Heart right ventricle (tissue), 16 donors: ENCODE measurements at regions not wholly inside any gene's neighbourhood (a gene's known extent, or its start where the extent isn't known, plus 50 kb on each side); places are given as distances from the start of the nearest gene placed in this dataset.

Experiments used
- ATAC-seq, 8 donors: fragments of 200-7000 bp; cut with Tn5 transposase; one replicate each; pipeline ENCODE4 v1.9.1; 2020; ENCODE audit warnings: mild to moderate bottlenecking in 8 of 8, moderate library complexity in 8 of 8, moderate number of reproducible peaks in 1 of 8
- DNase-seq, 2 donors: peaks; one replicate each; pipeline ENCODE4 v3.0.0-alpha.2; 2020
- H3K27ac ChIP-seq, 10 donors: fragments of 200-600 bp; sonication (generic) in 2 of 10; one replicate each; pipeline versions ENCODE4 v1.5.0 to v1.8.0; 2020 to 2022; ENCODE audit warnings: mild to moderate bottlenecking in 3 of 10
- H3K27me3 ChIP-seq, 7 donors: fragments of 200-600 bp; one replicate each; pipeline ENCODE4 v1.8.0; 2021 to 2022; ENCODE audit warnings: mild to moderate bottlenecking in 2 of 7
- H3K36me3 ChIP-seq, 9 donors: fragments of 200-600 bp; sonication (generic) in 1 of 9; one replicate each; pipeline versions ENCODE4 v1.5.0 to v1.8.0; 2020 to 2022; ENCODE audit warnings: mild to moderate bottlenecking in 2 of 9
- H3K4me1 ChIP-seq, 9 donors: fragments of 200-600 bp; sonication (generic) in 1 of 9; one replicate each; pipeline versions ENCODE4 v1.5.0 to v1.8.0; 2020 to 2022; ENCODE audit warnings: mild to moderate bottlenecking in 4 of 9
- H3K4me3 ChIP-seq, 10 donors: fragments of 200-600 bp; sonication (generic) in 2 of 10; one replicate each; pipeline versions ENCODE4 v1.5.0 to v1.8.0; 2020 to 2022; ENCODE audit warnings: mild to moderate bottlenecking in 7 of 10, moderate library complexity in 2 of 10
- H3K9me3 ChIP-seq, 11 donors: fragments of 200-600 bp in 10 of 11; sonication (generic) in 2 of 11; one replicate each; pipeline versions ENCODE4 v1.5.0 to v1.8.0; 2013 to 2022; ENCODE audit warnings: mild to moderate bottlenecking in 2 of 11, control low read depth in 1 of 11, moderate library complexity in 1 of 11
- WGBS, 2 donors: extraction: QIAGEN DNeasy Blood & Tissue Kit; methylation state at CpG; one replicate each; pipeline ENCODE4 v1.1.7; 2013; ENCODE audit warnings: inconsistent platforms in 1 of 2; 5-methylcytosine and 5-hydroxymethylcytosine counted together
- intact Hi-C, 10 donors: fragments of 100-400 bp; cut with DNase I; formaldehyde crosslinking; loops; one replicate each; pipeline versions ENCODE4 v1.11.1 to v1.14.2; 2022
- TF ChIP-seq, protein P1 (sequence below), 9 donors: fragments of 200-600 bp; sonication (generic) in 2 of 9; IDR thresholded peaks; one replicate each; pipeline versions ENCODE4 v1.5.0 to v1.8.0; 2021 to 2022; ENCODE audit warnings: antibody characterized with exemption in 9 of 9, mild to moderate bottlenecking in 5 of 9, moderate library complexity in 1 of 9
- donor health status: Arrhythmogenic right ventricular cardiomyopathy.
- donor health status: ischemic (EF 13 %, LVEDD 7.1; RV severe dilation, severe dysfunction).
- donor health status: healthy with polysubstance abuse.
- donor health status: DM: no; HTN: yes; CAD: no.
- donor health status: DM: no; HTN: no; CAD: no.
- donor health status: ischemic (EF 25% LVEDD 6.9; RV normal size, moderate dysfunction).
- donor health status: ischemic (EF 25% LVEDD 5.7; RV mildly dilated, moderate dysfunction).
- donor health status: healthy.
- donor health status: DM: yes; HTN: yes; CAD: no.
- donor health status: Ischemic cardiomyopathy.
- donor health status: ischemic (EF 35%, LVEDD 5.7; RV mildly dilated, moderate dysfunction).
- donor health status: nonischemic (EF 11% LVEDD 7.7; RV severe dilation, severe dysfunction).
- donor health status: DM: yes; HTN: yes; CAD: no.
- donor health status: PGD.
- donor health status: ischemic (EF 29% LVEDD 5.4; RV normal size, mild dysfunction).
- donor health status: nonischemic (EF 23%, LVEDD 6.1; RV moderate dilation, normal function).

GRCh38 chr4:136634121-136634520 is 898.2 kb downstream of the PCDH18 start:
- ATAC-seq (no peak), DNase-seq (no peak)
- intact Hi-C loops = no loop called here
- TF ChIP-seq, protein P1, sequence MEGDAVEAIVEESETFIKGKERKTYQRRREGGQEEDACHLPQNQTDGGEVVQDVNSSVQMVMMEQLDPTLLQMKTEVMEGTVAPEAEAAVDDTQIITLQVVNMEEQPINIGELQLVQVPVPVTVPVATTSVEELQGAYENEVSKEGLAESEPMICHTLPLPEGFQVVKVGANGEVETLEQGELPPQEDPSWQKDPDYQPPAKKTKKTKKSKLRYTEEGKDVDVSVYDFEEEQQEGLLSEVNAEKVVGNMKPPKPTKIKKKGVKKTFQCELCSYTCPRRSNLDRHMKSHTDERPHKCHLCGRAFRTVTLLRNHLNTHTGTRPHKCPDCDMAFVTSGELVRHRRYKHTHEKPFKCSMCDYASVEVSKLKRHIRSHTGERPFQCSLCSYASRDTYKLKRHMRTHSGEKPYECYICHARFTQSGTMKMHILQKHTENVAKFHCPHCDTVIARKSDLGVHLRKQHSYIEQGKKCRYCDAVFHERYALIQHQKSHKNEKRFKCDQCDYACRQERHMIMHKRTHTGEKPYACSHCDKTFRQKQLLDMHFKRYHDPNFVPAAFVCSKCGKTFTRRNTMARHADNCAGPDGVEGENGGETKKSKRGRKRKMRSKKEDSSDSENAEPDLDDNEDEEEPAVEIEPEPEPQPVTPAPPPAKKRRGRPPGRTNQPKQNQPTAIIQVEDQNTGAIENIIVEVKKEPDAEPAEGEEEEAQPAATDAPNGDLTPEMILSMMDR (IDR thresholded peaks at IDR 0.05) = no peak
- H3K4me1 ChIP-seq = no peaks in the 10 kb centered on the region
- 54 to 59% methylated on average over 2 of the region's 2 CpGs for WGBS, 2 donors
- no peaks in the 10 kb centered on the region for H3K36me3 ChIP-seq
- H3K27ac ChIP-seq = no peak overlapping the region
- no peaks in the 10 kb centered on the region for H3K9me3 ChIP-seq
- no peaks in the 10 kb centered on the region for H3K27me3 ChIP-seq
- H3K4me3 ChIP-seq = no peak overlapping the region

DNA sequence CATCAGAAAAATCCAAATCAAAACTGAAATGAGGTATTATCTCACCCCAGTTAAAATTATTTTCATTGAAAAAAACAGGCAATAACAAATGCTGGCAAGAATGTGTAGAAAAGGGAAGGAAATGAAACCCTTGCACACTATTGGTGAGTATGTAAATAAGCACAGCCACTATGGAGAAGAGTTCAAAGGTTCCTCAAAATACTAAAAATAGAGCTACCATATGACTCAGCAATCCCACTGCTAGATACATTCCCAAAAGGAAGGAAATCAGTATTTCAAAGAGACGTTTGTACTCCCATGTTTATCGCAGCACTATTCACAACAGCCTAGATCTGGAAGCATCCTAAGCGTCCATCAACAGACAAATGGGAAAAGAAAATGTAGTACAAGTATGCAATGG is 932.4 kb downstream of the PCDH18 start:
- Histone ChIP-seq H3K9me3 (peaks cover 0 to 29% (median 2%) of the 10 kb centered on the region in 11 donors), H3K4me3 (no peak overlapping the region), H3K27me3 (no peaks in the 10 kb centered on the region), H3K36me3 (no peaks in the 10 kb centered on the region), H3K4me1 (no peaks in the 10 kb centered on the region), H3K27ac (no peak overlapping the region)
- TF ChIP-seq, protein P1 (IDR thresholded peaks at IDR 0.05) = no peak
- DNase-seq (no peak), ATAC-seq (no peak)
- intact Hi-C loops = no loop called here
- WGBS, 2 donors = 64 to 74% methylated on average over 3 of the region's 3 CpGs

DNA sequence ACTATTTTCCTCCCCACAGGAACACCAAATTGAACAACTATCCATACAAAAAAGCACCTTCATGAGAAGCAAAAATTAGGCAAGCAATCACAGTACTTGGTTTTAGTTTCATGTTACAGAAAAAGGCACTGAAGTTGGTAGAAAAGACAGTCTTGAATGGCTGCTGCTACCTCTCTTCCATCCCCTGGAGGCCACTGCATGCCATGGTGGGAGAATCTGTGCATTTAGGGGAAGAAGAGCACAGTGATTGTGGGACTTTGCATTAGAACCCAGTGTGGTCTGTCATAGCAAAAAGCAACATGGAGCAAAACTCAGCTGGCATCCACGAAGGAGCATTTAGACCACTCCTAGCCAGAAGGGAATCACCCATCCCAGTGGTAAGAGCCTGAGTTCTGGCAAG is 941.9 kb downstream of the PCDH18 start:
- Histone ChIP-seq H3K27me3 (no peaks in the 10 kb centered on the region), H3K4me3 (no peak overlapping the region), H3K27ac (no peak overlapping the region), H3K9me3 (peaks cover 0 to 12% (median 0%) of the 10 kb centered on the region in 11 donors), H3K4me1 (no peaks in the 10 kb centered on the region), H3K36me3 (no peaks in the 10 kb centered on the region)
- WGBS, 2 donors = 73 to 88% methylated on average over 1 of the region's 1 CpG
- intact Hi-C loops = no loop called here
- TF ChIP-seq, protein P1 (IDR thresholded peaks at IDR 0.05) = no peak
- DNase-seq = no peak
- no peak for ATAC-seq

GRCh38 chr4:136583567-136583966 is 948.7 kb downstream of the PCDH18 start:
- no peaks in the 10 kb centered on the region for H3K36me3 ChIP-seq
- H3K4me3 ChIP-seq = no peak overlapping the region
- no peak overlapping the region for H3K27ac ChIP-seq
- H3K4me1 ChIP-seq = no peaks in the 10 kb centered on the region
- DNase-seq = no peak
- peaks cover 0 to 12% (median 0%) of the 10 kb centered on the region in 11 donors for H3K9me3 ChIP-seq
- TF ChIP-seq, protein P1 (IDR thresholded peaks at IDR 0.05) = no peak
- 91 to 96% methylated on average over 1 of the region's 1 CpG for WGBS, 2 donors
- H3K27me3 ChIP-seq = no peaks in the 10 kb centered on the region
- intact Hi-C loops = no loop called here
- ATAC-seq = no peak

DNA sequence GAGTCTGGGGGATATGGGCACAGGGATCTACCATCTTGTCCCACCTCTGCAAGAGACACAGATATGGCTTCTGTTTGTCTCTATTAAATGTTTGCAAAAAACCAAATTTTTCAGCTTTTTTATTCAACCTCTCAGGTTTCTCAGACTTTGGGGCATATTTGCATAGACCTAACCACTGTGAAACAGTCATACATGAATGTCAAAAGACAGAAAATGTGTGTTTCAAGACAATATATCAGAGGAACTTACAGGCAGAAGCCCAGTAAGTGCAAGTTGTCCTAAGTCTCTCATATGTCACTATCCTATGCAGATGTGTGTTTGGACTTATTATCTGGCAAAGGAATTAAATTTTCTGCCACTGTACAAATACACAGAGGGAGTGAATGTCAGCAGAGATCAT is 951.2 kb downstream of the PCDH18 start:
- peaks cover 0 to 11% (median 0%) of the 10 kb centered on the region in 11 donors for H3K9me3 ChIP-seq
- DNase-seq (no peak), ATAC-seq (no peak)
- H3K27ac ChIP-seq = no peak overlapping the region
- H3K36me3 ChIP-seq = no peaks in the 10 kb centered on the region
- H3K4me1 ChIP-seq = no peaks in the 10 kb centered on the region
- no peak overlapping the region for H3K4me3 ChIP-seq
- TF ChIP-seq, protein P1 (IDR thresholded peaks at IDR 0.05) = no peak
- no peaks in the 10 kb centered on the region for H3K27me3 ChIP-seq
- intact Hi-C loops = no loop called here
